Esophagus muscularis mucosa (tissue), 3 donors: ENCODE measurements at regions not wholly inside any gene's neighbourhood (a gene's known extent, or its start where the extent isn't known, plus 50 kb on each side); places are given as distances from the start of the nearest gene placed in this dataset.

Experiments
- POLR2A ChIP-seq: fragments of 450-650 bp; IDR thresholded peaks from one replicate; pipeline ENCODE4 v1.6.1; 2017; ENCODE audit warnings: antibody characterized with exemption, moderate library complexity, mild to moderate bottlenecking, low read depth
- TF ChIP-seq, protein P1 (sequence below), 3 experiments: fragments of 200-600 bp in 2 of 3; fragments of 450-650 bp in 1 of 3; sonication (generic) in 2 of 3; IDR thresholded peaks; one replicate each; pipeline ENCODE4 v1.5.1; 2017 to 2019; ENCODE audit warnings: antibody characterized with exemption in 3 of 3, mild to moderate bottlenecking in 2 of 3, moderate library complexity in 1 of 3

DNA sequence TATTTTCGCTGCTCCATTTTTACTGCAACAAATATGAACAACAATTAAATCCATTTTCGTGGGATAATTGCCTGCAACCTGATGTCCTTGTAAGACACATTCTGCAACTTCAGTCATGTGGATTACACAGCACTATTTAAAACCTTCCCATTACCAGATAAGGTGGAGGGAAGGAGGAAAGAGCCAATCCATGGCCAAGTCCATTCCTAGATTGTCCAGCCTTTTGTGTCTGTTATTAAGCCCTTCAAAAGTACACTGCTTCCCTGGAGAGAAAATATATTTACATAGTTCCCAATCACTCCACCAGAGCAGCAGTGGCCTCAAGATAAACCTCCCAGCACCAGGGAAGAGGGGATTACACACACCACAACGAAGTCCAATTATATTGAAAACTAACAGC, 347.9 kb downstream of the CDH26 start:
- TF ChIP-seq POLR2A, result no peak
- TF ChIP-seq, protein P1, sequence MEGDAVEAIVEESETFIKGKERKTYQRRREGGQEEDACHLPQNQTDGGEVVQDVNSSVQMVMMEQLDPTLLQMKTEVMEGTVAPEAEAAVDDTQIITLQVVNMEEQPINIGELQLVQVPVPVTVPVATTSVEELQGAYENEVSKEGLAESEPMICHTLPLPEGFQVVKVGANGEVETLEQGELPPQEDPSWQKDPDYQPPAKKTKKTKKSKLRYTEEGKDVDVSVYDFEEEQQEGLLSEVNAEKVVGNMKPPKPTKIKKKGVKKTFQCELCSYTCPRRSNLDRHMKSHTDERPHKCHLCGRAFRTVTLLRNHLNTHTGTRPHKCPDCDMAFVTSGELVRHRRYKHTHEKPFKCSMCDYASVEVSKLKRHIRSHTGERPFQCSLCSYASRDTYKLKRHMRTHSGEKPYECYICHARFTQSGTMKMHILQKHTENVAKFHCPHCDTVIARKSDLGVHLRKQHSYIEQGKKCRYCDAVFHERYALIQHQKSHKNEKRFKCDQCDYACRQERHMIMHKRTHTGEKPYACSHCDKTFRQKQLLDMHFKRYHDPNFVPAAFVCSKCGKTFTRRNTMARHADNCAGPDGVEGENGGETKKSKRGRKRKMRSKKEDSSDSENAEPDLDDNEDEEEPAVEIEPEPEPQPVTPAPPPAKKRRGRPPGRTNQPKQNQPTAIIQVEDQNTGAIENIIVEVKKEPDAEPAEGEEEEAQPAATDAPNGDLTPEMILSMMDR (IDR thresholded peaks at IDR 0.05), result no peak
